BLaER1 (cell line): ENCODE measurements at regions not wholly inside any gene's neighbourhood (a gene's known extent, or its start where the extent isn't known, plus 50 kb on each side); places are given as distances from the start of the nearest gene placed in this dataset.

Source experiments
- H3K27ac ChIP-seq: shearing (Covaris generic); formaldehyde crosslinking; 2 replicates; pipeline ENCODE4 v1.8.1; 2022
- H3K27me3 ChIP-seq: shearing (Covaris generic); formaldehyde crosslinking; 2 replicates; pipeline ENCODE4 v1.8.1; 2022
- H3K36me3 ChIP-seq: shearing (Covaris generic); formaldehyde crosslinking; 2 replicates; pipeline ENCODE4 v1.8.1; 2022
- H3K4me1 ChIP-seq: shearing (Covaris generic); formaldehyde crosslinking; 2 replicates; pipeline ENCODE4 v1.8.1; 2022
- H3K4me2 ChIP-seq: shearing (Covaris generic); formaldehyde crosslinking; 2 replicates; pipeline ENCODE4 v1.8.1; 2022
- H3K4me3 ChIP-seq: shearing (Covaris generic); formaldehyde crosslinking; 2 replicates; pipeline ENCODE4 v1.8.1; 2022
- H3K9ac ChIP-seq: shearing (Covaris generic); formaldehyde crosslinking; 2 replicates; pipeline ENCODE4 v1.8.1; 2022
- H3K9me3 ChIP-seq: shearing (Covaris generic); formaldehyde crosslinking; 2 replicates; pipeline ENCODE4 v1.8.1; 2022
- H4K20me1 ChIP-seq: shearing (Covaris generic); formaldehyde crosslinking; 2 replicates; pipeline ENCODE4 v1.8.1; 2022
- Cebpa-rat ChIP-seq: shearing (Covaris generic); IDR thresholded peaks from 2 replicates; pipeline ENCODE4 v1.8.1; 2022

GRCh38 chr15:39333896-39334295 lies 247.0 kb upstream of the THBS1 start:
- Histone ChIP-seq H3K4me3 (no peak overlapping the region), H3K4me2 (no peak overlapping the region), H3K27ac (no peak overlapping the region), H3K27me3 (no peaks in the 10 kb centered on the region), H3K4me1 (no peaks in the 10 kb centered on the region), H3K36me3 (no peaks in the 10 kb centered on the region), H4K20me1 (no peaks in the 10 kb centered on the region), H3K9me3 (no peaks in the 10 kb centered on the region), H3K9ac (no peak overlapping the region)
- no peak for TF ChIP-seq Cebpa-rat

GRCh38 chr15:39336926-39337325 lies 244.0 kb upstream of the THBS1 start:
- Histone ChIP-seq H3K9me3 (no peaks in the 10 kb centered on the region), H3K27me3 (no peaks in the 10 kb centered on the region), H3K4me2 (no peak overlapping the region), H3K9ac (no peak overlapping the region), H4K20me1 (no peaks in the 10 kb centered on the region), H3K4me3 (no peak overlapping the region), H3K36me3 (no peaks in the 10 kb centered on the region), H3K27ac (no peak overlapping the region), H3K4me1 (no peaks in the 10 kb centered on the region)
- no peak for TF ChIP-seq Cebpa-rat

- no peaks in the 10 kb centered on the region for H3K9me3 ChIP-seq
- H3K4me1 ChIP-seq, result no peaks in the 10 kb centered on the region
- no peak overlapping the region for H3K4me3 ChIP-seq
- no peaks in the 10 kb centered on the region for H4K20me1 ChIP-seq
- no peaks in the 10 kb centered on the region for H3K27me3 ChIP-seq
- no peak overlapping the region for H3K4me2 ChIP-seq
- H3K36me3 ChIP-seq, result no peaks in the 10 kb centered on the region
- TF ChIP-seq Cebpa-rat, result no peak
- no peak overlapping the region for H3K9ac ChIP-seq
- no peak overlapping the region for H3K27ac ChIP-seq
Observed at GRCh38 chr15:39338251-39338650, 242.6 kb upstream of the THBS1 start.

- no peaks in the 10 kb centered on the region for H3K4me1 ChIP-seq
- H3K4me3 ChIP-seq, result no peak overlapping the region
- H3K9ac ChIP-seq, result no peak overlapping the region
- no peaks in the 10 kb centered on the region for H4K20me1 ChIP-seq
- H3K27ac ChIP-seq, result no peak overlapping the region
- no peaks in the 10 kb centered on the region for H3K9me3 ChIP-seq
- H3K4me2 ChIP-seq, result no peak overlapping the region
- no peaks in the 10 kb centered on the region for H3K27me3 ChIP-seq
- no peaks in the 10 kb centered on the region for H3K36me3 ChIP-seq
- TF ChIP-seq Cebpa-rat, result no peak
Observed at GRCh38 chr15:39340903-39341645, 239.8 kb upstream of the THBS1 start.

GRCh38 chr15:39344662-39345141 lies 236.2 kb upstream of the THBS1 start:
- no peak for TF ChIP-seq Cebpa-rat
- Histone ChIP-seq H3K27ac (no peak overlapping the region), H3K36me3 (no peaks in the 10 kb centered on the region), H4K20me1 (no peaks in the 10 kb centered on the region), H3K9me3 (no peaks in the 10 kb centered on the region), H3K27me3 (no peaks in the 10 kb centered on the region), H3K4me2 (no peak overlapping the region), H3K4me1 (no peaks in the 10 kb centered on the region), H3K4me3 (no peak overlapping the region), H3K9ac (no peak overlapping the region)

GRCh38 chr15:39345176-39345575 lies 235.7 kb upstream of the THBS1 start:
- no peaks in the 10 kb centered on the region for H3K36me3 ChIP-seq
- H3K4me3 ChIP-seq, result no peak overlapping the region
- no peak overlapping the region for H3K27ac ChIP-seq
- H3K4me2 ChIP-seq, result no peak overlapping the region
- no peak overlapping the region for H3K9ac ChIP-seq
- H3K4me1 ChIP-seq, result no peaks in the 10 kb centered on the region
- no peak for TF ChIP-seq Cebpa-rat
- no peaks in the 10 kb centered on the region for H3K27me3 ChIP-seq
- no peaks in the 10 kb centered on the region for H4K20me1 ChIP-seq
- no peaks in the 10 kb centered on the region for H3K9me3 ChIP-seq

- Histone ChIP-seq H3K9me3 (no peaks in the 10 kb centered on the region), H3K4me2 (no peak overlapping the region), H3K27ac (no peak overlapping the region), H3K9ac (no peak overlapping the region), H4K20me1 (no peaks in the 10 kb centered on the region), H3K4me3 (no peak overlapping the region), H3K4me1 (no peaks in the 10 kb centered on the region), H3K36me3 (no peaks in the 10 kb centered on the region), H3K27me3 (no peaks in the 10 kb centered on the region)
- TF ChIP-seq Cebpa-rat, result peak; percentile 53; the same call in 1 of the 2 replicates
Observed at GRCh38 chr15:39347453-39347852, 233.4 kb upstream of the THBS1 start.

- no peak overlapping the region for H3K4me2 ChIP-seq
- H3K27ac ChIP-seq, result no peak overlapping the region
- H3K9me3 ChIP-seq, result no peaks in the 10 kb centered on the region
- H3K27me3 ChIP-seq, result no peaks in the 10 kb centered on the region
- no peaks in the 10 kb centered on the region for H4K20me1 ChIP-seq
- TF ChIP-seq Cebpa-rat, result no peak
- H3K4me3 ChIP-seq, result no peak overlapping the region
- H3K4me1 ChIP-seq, result no peaks in the 10 kb centered on the region
- H3K36me3 ChIP-seq, result no peaks in the 10 kb centered on the region
- no peak overlapping the region for H3K9ac ChIP-seq
Observed at GRCh38 chr15:39350785-39351184, 230.1 kb upstream of the THBS1 start.

- Histone ChIP-seq H3K9me3 (no peaks in the 10 kb centered on the region), H3K9ac (no peak overlapping the region), H3K27me3 (no peaks in the 10 kb centered on the region), H3K4me1 (no peaks in the 10 kb centered on the region), H4K20me1 (no peaks in the 10 kb centered on the region), H3K36me3 (no peaks in the 10 kb centered on the region), H3K4me2 (no peak overlapping the region), H3K4me3 (no peak overlapping the region), H3K27ac (no peak overlapping the region)
- TF ChIP-seq Cebpa-rat, result no peak
Observed at GRCh38 chr15:39354189-39354588, 226.7 kb upstream of the THBS1 start.

- H3K9me3 ChIP-seq, result no peaks in the 10 kb centered on the region
- no peaks in the 10 kb centered on the region for H3K36me3 ChIP-seq
- H3K4me1 ChIP-seq, result no peaks in the 10 kb centered on the region
- no peak overlapping the region for H3K4me3 ChIP-seq
- H3K27ac ChIP-seq, result no peak overlapping the region
- no peaks in the 10 kb centered on the region for H4K20me1 ChIP-seq
- H3K9ac ChIP-seq, result no peak overlapping the region
- H3K4me2 ChIP-seq, result no peak overlapping the region
- no peaks in the 10 kb centered on the region for H3K27me3 ChIP-seq
- TF ChIP-seq Cebpa-rat, result no peak
Observed at GRCh38 chr15:39357480-39358268, 223.2 kb upstream of the THBS1 start.
